ENCODE measurements at regions not wholly inside any gene's neighbourhood (a gene's known extent, or its start where the extent isn't known, plus 50 kb on each side); places are given as distances from the start of the nearest gene placed in this dataset.

DNA sequence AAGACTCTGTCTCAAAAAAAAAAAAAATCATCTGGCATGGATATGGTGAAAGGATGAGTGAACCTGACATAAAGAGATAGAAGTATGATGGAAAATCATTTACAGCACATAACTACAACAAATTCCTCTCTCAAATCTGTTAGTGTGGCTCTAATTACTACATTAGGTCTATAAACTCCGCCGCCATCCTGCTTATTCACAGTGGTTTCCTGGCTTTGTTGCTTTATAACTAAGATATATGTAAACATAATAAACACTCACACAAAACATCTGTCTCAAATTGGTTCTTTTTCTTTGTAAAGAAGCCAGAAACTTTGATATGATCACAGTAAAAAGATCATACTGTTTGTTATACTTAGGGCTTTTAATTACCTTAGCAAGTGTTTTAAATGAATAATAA, 412.6 kb upstream of the FAM98A start:
- TF ChIP-seq POLR2A (IDR thresholded peaks at IDR 0.05; ENCODE audit: low read depth, low read length) (no peak), POLR2AphosphoS5 (IDR thresholded peaks at IDR 0.05; ENCODE audit: low read depth, low read length) (no peak), TAF1 (IDR thresholded peaks at IDR 0.05; ENCODE audit: borderline replicate concordance, low read depth, low read length) (no peak)
